GDM1 (cell line): ENCODE measurements at regions not wholly inside any gene's neighbourhood (a gene's known extent, or its start where the extent isn't known, plus 50 kb on each side); places are given as distances from the start of the nearest gene placed in this dataset.

Source experiments
- DNase-seq: peaks from one replicate; lab custom pipeline; 2025; lab: John Stamatoyannopoulos, UW

DNA sequence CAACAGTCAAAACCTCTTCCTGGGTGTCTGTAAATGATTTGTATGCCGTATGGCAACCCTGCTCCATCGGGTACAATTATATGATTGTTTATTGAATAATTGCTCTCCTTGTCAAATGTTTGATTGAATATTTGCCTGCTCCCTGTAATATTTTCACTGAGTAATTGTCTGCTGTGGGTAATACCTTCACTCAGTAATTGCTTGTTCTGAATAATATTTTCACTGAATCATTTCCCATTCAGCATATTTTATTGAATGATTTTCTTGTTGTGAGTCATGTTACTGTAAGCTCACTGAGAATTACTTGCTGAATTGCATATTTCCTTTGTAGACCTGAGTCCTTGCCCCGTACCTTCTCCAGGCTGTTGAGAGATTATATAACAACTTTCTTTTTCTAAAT, 535.2 kb downstream of the METTL4 start:
- no peak for DNase-seq

DNA sequence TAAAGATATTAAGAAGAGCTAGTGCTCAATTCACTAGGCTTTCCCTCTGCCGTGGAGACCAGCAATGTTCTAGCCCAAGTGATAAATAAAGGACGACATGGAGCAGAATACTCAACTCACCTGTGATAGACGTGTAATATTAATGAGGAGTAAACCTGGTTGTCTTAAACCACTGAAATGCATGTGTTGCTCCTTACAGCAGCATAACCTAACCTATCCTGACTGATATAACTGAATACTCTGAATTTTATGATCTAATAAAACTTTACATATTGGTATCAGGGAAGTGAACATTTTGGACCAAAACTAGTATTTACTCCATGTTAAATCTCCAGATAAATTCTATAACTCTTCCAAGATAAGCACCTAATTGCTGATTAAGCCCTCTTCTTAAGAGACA, 531.0 kb downstream of the METTL4 start:
- DNase-seq: no peak

DNA sequence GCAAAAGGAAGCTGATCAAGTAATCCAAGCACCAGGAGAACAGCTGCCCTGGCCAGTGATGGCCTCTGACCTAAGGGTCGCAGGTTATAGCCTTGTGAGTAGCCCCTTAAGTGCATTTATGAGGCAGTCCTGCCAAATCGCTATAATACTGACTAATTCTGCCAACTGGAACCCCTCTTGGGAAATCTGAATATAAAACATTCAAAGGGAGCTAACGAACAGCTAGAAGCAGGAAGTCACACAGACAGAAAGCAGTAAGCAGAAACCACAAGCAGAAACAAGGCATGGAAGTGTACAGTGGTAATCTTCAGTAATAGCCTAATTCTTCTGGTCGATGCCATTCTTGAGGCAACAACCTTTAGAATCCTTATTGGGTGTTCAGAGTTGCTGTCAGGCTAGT, 521.3 kb downstream of the METTL4 start:
- DNase-seq: peak; percentile 31

DNA sequence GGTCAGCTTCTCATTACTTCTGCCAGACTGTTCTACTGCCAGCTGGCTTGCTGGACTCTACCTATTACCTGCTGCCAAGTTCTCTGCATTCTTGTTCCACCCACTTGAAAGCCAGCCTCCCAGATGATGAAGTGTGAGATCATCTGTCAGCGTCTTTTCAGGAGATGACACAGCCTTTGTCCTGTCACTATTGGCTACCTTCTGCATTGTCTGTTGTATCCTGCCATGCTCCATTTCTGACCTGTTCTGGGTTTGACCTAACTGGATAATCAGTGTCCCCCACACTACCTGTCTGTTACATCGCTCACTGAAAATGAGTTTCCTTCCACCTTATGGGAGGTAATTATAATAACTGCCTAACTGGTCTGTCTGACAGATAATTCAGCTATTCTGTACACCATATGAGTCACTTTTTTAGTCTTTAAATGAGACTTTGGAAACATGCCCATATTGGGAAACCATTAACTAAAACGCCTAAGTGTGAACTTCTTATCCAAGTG, 520.6 kb downstream of the METTL4 start:
- no peak for DNase-seq

DNA sequence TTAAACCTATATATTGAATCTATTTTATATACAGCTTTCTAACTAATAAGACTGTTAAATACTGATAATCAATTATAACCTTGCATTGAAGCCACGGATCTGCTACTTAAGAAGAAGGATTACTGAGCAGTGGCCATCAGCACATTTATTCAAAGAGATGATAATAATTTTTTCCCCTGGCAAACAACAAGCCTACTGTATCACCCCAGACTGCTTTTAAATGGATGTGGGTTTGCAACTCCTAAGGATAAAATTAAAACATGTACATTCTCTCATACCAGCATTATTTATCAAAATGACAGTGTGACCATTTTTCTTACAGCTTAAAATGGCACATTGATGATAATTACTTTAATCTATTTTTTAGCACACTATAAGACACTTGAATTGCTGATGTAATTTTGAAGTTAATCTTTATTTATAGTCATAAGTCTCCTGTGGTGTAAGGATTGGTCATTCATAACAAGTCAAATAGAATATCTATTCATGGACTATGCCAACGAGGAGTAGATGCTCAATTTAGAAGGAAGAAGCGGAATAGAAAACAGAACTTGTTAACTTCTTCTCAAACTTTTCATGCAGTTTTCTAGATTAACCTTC, 517.7 kb downstream of the METTL4 start:
- no peak for DNase-seq

DNA sequence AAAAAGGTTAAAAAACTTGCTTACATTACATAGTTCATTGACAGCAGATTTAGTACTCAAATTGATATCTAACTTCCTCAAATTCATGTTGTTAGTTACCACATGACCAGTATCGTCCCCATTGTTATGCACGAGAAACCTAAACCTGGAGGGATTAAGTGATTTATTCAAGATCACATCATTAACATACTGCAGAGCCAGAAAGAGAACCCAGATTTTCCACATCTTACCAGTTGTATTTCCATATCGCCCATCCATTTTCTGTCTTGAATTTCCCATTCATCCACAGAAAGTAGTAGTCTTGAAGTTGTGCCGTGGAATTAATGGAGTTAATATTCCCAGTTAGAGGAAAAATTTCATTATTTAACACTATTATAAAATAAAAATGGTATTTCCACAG, 512.0 kb downstream of the METTL4 start:
- no peak for DNase-seq

DNA sequence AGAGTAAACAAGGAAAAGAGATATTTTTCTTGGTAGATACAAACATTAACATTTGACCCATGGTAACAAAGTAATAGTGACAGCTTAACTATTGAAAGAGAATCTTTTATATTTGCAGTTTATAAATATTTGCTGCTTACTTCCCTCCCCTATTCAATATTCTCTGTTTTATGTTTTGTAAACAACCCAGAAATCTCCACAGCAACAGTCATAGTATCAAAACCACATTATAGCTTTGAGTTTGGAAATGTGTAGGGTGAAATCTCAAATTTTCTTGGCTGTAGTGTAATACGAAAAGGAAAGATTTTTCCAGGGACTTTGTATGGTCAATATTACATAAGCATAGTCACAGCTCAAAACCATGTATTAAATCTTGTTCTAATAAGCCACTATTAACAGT, 511.2 kb downstream of the METTL4 start:
- no peak for DNase-seq

DNA sequence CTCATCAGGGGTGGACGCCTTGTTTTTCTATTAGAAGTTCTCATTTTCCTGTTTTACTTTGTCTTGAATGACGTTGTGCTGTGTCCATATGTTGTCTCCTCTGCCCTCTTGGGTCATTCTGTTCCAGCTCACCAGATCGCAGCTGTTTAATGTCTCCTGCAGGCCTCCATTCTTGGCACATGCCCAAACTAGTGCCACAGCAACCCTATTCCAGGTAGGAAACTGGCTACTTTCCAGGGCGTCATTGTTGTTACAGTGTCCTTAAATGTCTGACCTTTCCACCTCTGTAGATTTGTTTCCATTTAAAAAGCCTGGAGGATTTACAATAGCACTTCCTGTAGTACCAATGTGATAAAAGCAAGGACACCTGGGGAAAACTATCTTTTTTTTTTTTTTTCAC, 500.7 kb downstream of the METTL4 start:
- DNase-seq: no peak

DNA sequence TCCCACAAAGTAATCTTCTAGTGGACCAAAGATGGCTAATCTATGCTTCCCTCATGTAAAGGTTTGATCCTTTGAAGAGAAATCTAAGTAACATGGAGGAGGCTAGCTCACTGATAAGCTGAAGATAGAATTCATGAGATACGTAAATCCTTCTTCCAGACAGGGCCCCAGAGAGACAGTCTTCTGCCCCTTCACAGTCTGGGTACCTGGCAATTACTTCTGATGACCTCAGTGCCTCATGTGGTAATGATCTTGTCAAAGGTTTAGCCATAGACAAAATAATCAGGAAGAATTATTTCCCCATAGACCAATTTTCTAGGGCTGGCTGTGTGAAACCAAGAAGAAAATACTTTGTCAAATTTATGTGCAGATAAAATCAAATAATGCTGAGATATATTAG, 495.8 kb downstream of the METTL4 start:
- DNase-seq: no peak

DNA sequence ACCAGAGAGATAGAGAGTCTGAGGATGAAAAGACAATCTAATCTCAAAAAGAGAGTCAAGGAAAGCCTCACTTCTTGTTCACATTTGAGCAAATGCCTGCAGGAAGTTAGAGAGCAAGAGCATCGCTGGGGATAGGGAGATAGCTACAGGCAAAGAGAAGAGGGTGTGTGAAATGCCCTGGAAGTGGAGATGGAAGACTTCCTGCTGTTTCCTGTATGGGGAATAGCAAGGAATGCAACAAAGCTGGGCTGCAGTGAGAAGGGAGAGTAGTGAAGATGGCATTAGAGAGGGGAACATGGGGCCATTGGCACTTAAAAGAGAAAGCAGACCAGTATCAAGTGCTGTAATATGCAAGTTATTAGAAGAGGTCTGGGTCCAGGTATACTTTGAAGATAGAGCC, 488.6 kb downstream of the METTL4 start:
- no peak for DNase-seq

DNA sequence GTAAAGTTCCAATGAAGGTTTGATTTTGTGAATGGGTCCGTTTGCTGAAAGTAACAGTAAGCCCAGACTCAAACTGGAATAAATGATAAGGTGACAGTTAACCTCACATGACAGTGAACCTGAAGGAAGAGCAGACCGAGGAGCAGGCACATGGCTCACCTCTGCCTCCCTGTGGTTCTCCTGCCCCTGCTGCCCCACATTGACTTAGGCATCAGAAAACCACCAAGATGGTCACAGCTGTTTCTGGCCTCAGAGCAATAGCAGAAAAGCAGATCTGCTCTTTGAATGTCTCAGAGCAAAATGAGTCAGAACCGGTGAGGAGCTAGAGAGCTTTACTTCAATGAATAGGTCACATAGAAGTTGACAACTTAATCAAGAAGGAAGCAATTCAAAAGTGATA, 487.6 kb downstream of the METTL4 start:
- DNase-seq: peak; percentile 48

DNA sequence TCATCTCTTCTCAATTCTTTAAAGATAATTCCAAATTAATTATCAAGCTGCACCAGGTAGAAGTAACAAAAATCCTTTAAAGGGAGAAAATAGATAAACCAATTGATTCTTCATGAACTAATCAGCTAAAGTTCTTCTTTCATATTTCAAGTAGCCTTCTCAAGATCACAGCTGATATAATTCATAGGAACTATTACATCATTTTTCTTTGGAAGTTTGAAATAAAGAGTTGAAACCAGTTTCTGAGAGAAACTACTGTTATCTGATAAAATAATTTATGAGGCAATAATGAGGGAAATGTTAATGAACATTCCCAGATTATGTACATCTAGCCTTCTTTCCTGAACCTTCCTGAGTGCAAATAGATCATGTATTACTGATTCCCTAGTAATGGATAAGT, 484.9 kb downstream of the METTL4 start:
- DNase-seq: no peak

DNA sequence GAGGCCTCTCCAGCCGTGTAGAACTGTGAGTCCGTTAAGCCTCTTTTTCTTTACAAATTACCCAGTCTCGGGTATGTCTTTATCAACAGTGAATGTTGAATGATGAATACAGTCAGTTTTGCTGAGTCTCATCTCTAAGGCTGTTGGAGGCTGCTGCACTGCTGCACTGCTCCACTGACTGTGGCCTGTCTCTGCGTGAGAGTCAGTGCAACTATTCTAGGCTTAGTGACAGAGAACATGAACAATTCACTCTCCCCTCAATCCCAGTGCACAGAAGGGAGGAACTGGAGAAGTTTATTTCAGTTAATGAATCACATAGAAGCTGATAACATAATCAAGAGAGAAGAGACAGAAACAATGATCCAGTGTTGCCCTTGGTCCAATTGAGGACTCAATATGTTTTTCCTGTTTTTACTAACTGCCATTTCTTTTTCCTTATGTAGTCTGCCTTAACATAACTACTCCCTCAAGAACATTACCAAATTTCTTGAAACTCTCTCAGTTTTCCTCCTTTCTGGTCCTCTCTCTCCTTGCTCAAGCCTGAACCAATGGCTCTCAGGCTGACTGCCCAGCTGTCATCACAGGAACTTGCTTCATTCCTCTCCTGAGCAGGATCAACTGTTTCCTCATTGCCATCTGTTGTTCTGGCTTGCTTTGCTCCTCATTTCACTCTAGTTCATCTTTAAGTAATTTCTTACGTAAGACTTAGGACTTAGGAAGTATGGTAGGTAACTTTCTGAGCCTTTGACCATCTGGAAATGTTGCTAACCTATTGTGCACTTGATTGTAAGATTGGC, 483.2 kb downstream of the METTL4 start:
- DNase-seq: no peak

DNA sequence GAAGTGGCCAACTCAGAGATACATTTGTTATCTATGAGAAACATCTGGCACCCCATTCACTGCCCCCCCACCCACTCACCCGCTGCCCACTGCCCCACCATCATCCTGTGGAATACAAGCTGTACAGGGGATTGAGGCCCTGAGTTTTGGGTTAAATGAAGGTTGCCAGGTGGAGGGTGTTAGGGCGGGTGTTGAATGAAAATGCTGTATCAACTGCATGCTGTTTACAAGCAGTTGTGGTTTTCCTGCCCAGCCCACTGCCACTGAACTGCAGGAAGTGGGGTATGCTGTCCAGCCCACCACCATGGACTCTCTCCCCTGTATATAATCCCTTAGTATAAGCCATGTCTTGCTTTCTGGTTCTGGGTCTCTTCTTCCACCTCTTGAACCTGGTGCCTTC, 481.9 kb downstream of the METTL4 start:
- DNase-seq: peak; percentile 8

DNA sequence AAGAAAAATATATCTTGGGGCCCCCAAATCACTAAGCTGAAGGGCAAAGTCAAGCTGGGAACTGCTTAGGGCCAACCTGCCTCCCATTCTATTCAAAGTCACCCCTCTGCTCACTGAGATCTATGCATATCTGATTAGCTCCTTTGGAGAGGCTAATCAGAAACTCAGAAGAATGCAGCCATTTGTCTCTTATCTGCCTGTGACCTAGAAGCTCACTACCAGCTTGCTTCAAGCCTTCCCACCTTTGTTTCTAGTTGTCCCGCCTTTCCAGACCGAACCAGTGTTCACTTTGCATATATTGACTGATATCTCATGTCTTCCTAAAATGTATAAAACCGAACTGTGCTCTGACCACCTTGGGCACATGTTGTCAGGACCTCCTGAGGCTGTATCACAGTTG, 479.4 kb downstream of the METTL4 start:
- no peak for DNase-seq

DNA sequence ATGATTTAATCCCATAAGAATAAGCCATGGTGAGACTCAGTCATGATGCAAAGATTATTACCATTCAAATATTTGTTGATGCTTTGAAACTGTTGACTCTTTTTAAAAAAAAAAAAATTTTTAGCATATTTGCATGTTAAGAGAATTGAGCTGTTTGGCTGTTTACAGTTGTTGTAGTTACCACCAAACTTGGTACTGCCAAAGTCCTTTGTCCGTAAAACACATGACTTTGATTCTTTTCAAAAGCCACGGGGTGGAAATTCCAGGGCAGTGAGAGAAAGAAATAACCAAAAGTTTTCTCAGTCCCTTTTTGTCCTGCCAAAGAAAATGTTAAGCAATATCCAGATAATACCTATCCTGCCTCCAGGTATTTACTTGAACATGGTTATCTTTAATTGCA, 474.8 kb downstream of the METTL4 start:
- no peak for DNase-seq

DNA sequence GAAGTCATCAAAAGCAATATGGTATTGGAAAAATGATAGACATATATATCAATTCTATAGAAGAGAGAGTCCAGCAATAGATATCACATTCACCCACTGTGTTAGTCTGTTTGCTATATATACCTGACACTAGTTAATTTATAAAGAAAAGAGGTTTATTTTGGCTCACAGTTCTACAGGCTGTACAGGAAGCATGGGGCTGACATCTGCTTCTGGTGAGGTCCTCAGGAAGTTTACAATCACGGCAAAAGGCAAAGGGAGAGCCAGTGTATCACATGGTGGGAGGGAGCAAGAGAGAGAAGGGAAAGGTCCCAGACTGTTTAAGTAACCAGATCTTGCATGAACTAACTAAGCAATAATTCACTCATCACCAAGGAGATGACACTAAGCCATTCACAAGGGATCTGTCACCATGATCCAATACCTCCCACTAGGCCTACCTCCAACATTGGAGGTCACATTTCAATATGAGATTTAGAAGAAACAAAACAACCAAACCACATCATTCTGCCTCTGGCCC, 470.6 kb downstream of the METTL4 start:
- no peak for DNase-seq

DNA sequence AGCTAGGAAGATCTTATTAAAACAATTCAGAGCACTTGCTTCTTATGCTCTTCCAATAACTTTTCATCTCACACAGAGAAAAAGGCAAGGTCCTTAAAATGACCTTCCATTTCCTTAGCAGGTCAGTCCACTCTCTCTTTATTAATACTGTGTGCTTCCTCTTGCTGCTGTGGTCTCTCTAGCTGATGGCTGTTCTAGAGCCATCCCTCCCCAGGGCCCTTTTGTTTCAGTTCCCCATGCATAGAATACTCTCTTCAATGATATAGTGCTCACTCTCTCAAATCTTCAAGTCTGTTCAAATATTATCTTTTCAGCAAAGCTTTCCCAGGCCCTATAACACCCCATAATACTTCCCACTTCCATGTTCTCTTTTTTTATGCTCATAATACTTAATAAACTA, 469.3 kb downstream of the METTL4 start:
- DNase-seq: no peak

DNA sequence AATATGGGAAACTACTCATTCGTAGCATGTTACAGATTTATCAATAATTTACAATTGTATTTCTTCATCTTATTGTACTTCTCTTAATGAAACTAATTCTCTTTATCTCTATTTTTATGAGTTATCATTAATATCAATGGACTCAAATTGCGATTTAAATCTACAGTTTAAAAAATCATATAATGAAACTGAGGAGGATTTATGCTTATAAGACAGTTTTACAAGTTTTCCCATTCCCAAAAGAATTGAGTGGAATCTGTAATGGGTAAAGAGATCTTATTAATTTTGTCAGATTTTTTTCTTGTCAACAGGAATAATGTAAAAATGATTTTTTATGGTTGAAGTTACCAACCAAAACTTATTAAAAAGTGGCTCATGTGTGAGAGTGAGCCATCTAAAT, 468.0 kb downstream of the METTL4 start:
- no peak for DNase-seq

DNA sequence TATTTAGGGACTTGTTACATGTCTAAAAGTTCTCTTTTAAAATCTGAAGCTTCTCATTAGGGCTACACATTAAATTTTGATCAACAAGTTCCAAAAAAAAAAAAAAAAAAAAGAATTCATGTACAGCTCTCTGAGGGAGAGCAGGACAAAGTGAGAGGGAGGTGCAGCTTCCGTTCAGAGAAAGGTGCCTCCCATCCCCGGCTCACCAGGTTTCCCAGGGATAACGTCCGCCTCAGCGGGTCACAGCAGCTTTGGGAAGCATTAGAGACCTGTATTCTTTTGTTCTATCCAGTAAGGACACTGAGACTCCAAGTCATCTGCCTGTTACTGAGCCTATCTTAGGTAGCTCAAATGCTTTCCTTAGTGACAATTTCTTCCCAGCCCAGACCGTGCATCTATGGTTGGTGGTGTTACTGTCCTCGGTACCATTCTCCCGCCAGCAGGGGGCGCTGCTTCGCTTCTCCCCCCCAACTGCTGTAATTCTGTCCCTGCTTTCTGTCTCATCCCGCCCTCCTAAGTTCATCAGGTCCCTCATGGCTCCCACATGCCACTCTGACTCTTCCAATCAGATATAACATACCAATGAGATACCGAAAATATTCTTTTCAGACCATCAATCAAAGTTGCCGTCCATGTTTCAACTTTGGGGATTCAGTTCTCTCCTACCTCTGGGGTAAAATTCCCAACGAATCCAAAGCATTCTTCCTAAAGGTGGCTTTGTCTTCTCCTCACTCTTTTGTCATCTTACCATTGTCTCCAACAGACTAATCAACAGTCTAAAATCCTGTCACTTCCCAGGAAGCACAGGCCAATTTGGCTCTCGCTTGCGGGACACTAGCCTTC, 466.5 kb downstream of the METTL4 start:
- DNase-seq: peak; percentile 16

DNA sequence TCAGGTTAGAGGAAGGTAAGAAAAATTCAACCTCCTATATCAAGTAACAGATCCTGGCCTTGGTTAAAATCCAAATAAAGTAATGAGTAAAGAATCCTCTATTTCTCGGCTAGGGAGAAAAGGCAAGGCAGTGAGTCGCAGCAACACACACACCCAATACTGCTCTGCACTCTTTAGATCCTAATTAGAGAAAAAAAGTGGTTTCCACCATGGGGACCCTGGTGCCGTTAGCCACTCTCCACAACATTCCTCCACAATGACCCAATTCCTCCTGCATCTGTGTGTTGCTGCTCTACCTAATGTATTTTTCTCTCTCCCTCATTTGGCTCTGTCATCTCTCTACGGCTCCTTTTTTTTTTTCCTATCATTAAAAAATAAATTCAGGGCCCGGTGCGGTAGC, 462.7 kb downstream of the METTL4 start:
- DNase-seq: no peak

DNA sequence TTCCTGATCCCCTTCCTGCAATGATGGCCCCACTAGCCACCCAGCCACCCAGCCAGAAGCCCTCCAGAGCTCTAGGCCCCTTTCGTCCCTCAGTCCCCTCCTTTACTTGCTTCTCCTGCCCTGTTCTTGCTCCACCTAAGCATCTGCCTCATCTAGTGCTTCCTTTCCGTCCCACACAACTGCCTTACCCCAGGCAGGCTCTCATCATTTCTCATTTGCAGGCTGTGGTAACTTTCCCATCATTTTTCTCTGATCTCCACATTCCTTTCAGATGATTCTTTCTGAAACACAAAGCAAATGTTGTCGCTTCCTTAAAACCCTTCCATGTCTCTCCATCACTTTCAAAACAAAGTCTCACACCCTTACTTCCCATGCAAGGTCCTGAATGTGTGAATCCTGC, 459.8 kb downstream of the METTL4 start:
- DNase-seq: no peak
